ENCODE measurements at regions not wholly inside any gene's neighbourhood (a gene's known extent, or its start where the extent isn't known, plus 50 kb on each side); places are given as distances from the start of the nearest gene placed in this dataset.
"Not testable (repeated sequence)": the region's sequence is repeated elsewhere in the genome, so short reads cannot be mapped to it uniquely, and the experiment has no call there.

DNA sequence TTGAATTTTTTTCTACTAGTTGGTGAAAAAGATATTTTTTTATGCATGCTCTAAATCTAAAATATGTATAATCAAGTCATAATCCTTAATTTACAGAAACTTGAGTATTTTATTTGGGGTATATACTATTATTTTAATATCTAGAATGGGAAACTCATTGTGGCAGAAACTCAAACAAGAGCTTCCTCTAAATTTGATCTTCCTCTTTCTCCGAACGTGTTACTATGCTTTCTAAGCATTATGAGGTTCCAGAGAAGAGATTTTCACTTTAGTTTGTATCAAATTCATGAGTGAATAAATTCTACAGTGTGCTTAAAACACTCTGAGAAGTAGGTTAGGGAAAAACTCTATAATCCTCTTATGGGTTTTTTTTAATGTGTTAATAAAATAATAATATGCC, 173.1 kb downstream of the POTEB3 start (continued):
- TF ChIP-seq FOSL2 (IDR thresholded peaks at IDR 0.05; ENCODE audit: borderline replicate concordance, low read depth), result no peak
- TF ChIP-seq TAF1 (IDR thresholded peaks at IDR 0.05; ENCODE audit: borderline replicate concordance, low read depth, low read length), result no peak
- no peak for TF ChIP-seq GATA2 (CRISPR knock-in tag; IDR thresholded peaks at IDR 0.05)
- TF ChIP-seq, protein P1, sequence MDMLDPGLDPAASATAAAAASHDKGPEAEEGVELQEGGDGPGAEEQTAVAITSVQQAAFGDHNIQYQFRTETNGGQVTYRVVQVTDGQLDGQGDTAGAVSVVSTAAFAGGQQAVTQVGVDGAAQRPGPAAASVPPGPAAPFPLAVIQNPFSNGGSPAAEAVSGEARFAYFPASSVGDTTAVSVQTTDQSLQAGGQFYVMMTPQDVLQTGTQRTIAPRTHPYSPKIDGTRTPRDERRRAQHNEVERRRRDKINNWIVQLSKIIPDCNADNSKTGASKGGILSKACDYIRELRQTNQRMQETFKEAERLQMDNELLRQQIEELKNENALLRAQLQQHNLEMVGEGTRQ (IDR thresholded peaks at IDR 0.05; ENCODE audit: borderline replicate concordance, low read depth, low read length), result no peak
- TF ChIP-seq YY1 (IDR thresholded peaks at IDR 0.05; ENCODE audit: low read depth), result no peak
- TF ChIP-seq ELF1 (IDR thresholded peaks at IDR 0.05), result no peak

DNA sequence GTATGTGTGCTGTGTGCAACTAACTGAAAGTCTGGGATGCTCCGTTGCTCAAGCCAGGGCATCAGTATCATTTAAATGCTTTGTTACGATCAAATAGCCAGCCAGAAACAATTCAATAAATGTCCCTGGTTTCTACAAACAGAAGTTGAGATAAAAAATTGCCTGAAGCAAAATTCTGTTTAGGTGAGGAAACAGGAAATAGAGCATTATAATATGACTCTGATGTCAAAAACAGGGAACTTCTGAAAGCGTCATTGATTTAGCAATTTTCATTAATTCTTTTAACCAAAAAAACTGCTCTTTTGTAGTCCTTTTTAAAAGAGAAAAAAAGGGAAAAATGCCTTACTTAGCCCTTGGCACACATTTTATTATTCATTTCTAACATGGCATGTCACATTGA, 174.7 kb downstream of the POTEB3 start:
- H3K4me3 ChIP-seq (ENCODE audit: low read depth in 2 of 2, low read length in 1 of 2); H3F3A ChIP-seq (replicated peaks; ENCODE audit: insufficient read depth); H3K4me2 ChIP-seq; H2AFZ ChIP-seq (ENCODE audit: low read depth); POLR2A ChIA-PET; H3K36me3 ChIP-seq (replicated peaks in 1 of 2; ENCODE audit: control insufficient read depth in 1 of 2, insufficient read depth in 2 of 2, low read length in 1 of 2); H3K27ac ChIP-seq (ENCODE audit: low read depth in 2 of 2, low read length in 1 of 2); CTCF ChIA-PET; DNase-seq; H4K20me1 ChIP-seq (ENCODE audit: insufficient read depth); H3K4me1 ChIP-seq (ENCODE audit: control insufficient read depth in 1 of 2, insufficient read depth in 2 of 2, low read depth in 1 of 2, low read length in 1 of 2); H3K9ac ChIP-seq; H3K9me2 ChIP-seq; H3K79me2 ChIP-seq (ENCODE audit: insufficient read depth); H3K9me3 ChIP-seq: not testable (repeated sequence)
- peaks cover 23% of the 10 kb centered on the region; the same call in 1 of the 2 replicates for H3K27me3 ChIP-seq (ENCODE audit: insufficient read depth)
- WGBS (ENCODE audit: low lambda C conversion rate), result 4% methylated on average over 3 of the region's 3 CpGs

DNA sequence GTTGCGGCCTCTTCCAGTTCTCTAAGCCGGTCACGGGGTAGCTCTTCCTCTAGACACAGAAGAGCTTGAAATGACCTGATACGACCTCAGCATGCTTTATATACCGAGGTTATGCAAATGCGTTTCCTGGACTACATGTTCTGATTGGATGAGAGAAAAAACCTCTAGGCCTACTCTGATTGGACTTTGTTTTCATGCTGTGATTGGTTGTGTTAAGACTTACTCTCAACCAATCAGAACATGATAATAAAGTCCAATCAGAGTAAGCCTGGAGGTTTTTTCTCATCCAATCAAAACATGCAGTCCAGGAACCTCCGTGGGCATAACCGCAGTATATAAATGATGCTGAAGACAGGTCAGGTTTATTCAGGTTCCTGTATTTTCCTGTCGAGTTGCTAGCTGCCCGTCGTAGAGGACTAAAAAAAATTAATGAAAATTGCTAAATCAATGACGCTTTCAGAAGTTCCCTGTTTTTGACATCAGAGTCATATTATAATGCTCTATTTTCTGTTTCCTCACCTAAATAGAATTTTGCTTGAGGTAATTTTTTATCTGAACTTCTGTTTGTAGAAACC, 177.4 kb downstream of the POTEB3 start:
- Histone ChIP-seq H2AFZ (ENCODE audit: low read depth) (no peak overlapping the region), H3F3A (replicated peaks; ENCODE audit: insufficient read depth) (no peaks in the 10 kb centered on the region), H3K9me2 (no peaks in the 10 kb centered on the region), H3K4me1 (ENCODE audit: control insufficient read depth in 1 of 2, insufficient read depth in 2 of 2, low read depth in 1 of 2, low read length in 1 of 2) (no peaks in the 10 kb centered on the region), H3K27ac (ENCODE audit: low read depth in 2 of 2, low read length in 1 of 2) (no peak overlapping the region), H3K4me3 (ENCODE audit: low read depth in 2 of 2, low read length in 1 of 2) (no peak overlapping the region), H3K27me3 (ENCODE audit: insufficient read depth) (peaks cover 39% of the 10 kb centered on the region), H3K36me3 (replicated peaks in 1 of 2; ENCODE audit: control insufficient read depth in 1 of 2, insufficient read depth in 2 of 2, low read length in 1 of 2) (no peaks in the 10 kb centered on the region), H3K9me3 (no peaks in the 10 kb centered on the region), H4K20me1 (ENCODE audit: insufficient read depth) (no peaks in the 10 kb centered on the region), H3K9ac (no peak overlapping the region), H3K79me2 (ENCODE audit: insufficient read depth) (no peaks in the 10 kb centered on the region), H3K4me2 (no peak overlapping the region)
- ChIA-PET CTCF (interaction anchor here (1.1 kb wide), 1 partner anchor 22 kb away, joined by 4 read pairs; no protein-coding TSS in a partner anchor), POLR2A (no interaction called here)
- DNase-seq, result peak; percentile 6
- WGBS (ENCODE audit: low lambda C conversion rate), result 16% methylated on average over 12 of the region's 12 CpGs
- TF ChIP-seq FOXJ3 (CRISPR knock-in tag; IDR thresholded peaks at IDR 0.05) (no peak), FOSL2 (IDR thresholded peaks at IDR 0.05; ENCODE audit: borderline replicate concordance, low read depth) (no peak), EP300 (IDR thresholded peaks at IDR 0.05; ENCODE audit: borderline replicate concordance in 1 of 2, low read depth in 1 of 2, low read length in 1 of 2) (no peak), MAX (IDR thresholded peaks at IDR 0.05; ENCODE audit: low read depth) (no peak), TEAD4 (IDR thresholded peaks at IDR 0.05; ENCODE audit: borderline replicate concordance, insufficient read depth) (no peak), SIN3A (IDR thresholded peaks at IDR 0.05; ENCODE audit: borderline replicate concordance, low read depth, low read length) (no peak), GATA2 (CRISPR knock-in tag; IDR thresholded peaks at IDR 0.05) (no peak), POLR2AphosphoS5 (IDR thresholded peaks at IDR 0.05; ENCODE audit: low read depth, low read length) (no peak), SMC3 (IDR thresholded peaks at IDR 0.05; ENCODE audit: low read depth, low read length) (no peak), USF1 (IDR thresholded peaks at IDR 0.05; ENCODE audit: borderline replicate concordance, low read depth) (no peak), ELF1 (IDR thresholded peaks at IDR 0.05) (no peak), RXRA (IDR thresholded peaks at IDR 0.05; ENCODE audit: borderline replicate concordance, low read depth) (no peak), NFIC (IDR thresholded peaks at IDR 0.05; ENCODE audit: borderline replicate concordance) (no peak), FOXM1 (IDR thresholded peaks at IDR 0.05; ENCODE audit: low read depth) (no peak), PBX3 (IDR thresholded peaks at IDR 0.05) (no peak)
- TF ChIP-seq, protein P2, sequence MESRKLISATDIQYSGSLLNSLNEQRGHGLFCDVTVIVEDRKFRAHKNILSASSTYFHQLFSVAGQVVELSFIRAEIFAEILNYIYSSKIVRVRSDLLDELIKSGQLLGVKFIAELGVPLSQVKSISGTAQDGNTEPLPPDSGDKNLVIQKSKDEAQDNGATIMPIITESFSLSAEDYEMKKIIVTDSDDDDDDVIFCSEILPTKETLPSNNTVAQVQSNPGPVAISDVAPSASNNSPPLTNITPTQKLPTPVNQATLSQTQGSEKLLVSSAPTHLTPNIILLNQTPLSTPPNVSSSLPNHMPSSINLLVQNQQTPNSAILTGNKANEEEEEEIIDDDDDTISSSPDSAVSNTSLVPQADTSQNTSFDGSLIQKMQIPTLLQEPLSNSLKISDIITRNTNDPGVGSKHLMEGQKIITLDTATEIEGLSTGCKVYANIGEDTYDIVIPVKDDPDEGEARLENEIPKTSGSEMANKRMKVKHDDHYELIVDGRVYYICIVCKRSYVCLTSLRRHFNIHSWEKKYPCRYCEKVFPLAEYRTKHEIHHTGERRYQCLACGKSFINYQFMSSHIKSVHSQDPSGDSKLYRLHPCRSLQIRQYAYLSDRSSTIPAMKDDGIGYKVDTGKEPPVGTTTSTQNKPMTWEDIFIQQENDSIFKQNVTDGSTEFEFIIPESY (IDR thresholded peaks at IDR 0.05; ENCODE audit: borderline replicate concordance, low read depth), result no peak
